SU-DHL-6 (cell line): ENCODE measurements at regions not wholly inside any gene's neighbourhood (a gene's known extent, or its start where the extent isn't known, plus 50 kb on each side); places are given as distances from the start of the nearest gene placed in this dataset.

Experiments
- H2AFZ ChIP-seq: fragments of 200-600 bp; sonication (generic); 2 replicates; pipeline ENCODE4 v1.6.1; 2014; ENCODE audit warnings: low read depth, mild to moderate bottlenecking, moderate library complexity, mixed read lengths, antibody characterized with exemption, low read length; ENCODE audit not compliant: severe bottlenecking
- H3F3A ChIP-seq: fragments of 200-600 bp; shearing (Covaris generic); 2 replicates; pipeline ENCODE4 v1.6.0; 2016; ENCODE audit warnings: antibody characterized with exemption, mild to moderate bottlenecking; ENCODE audit not compliant: insufficient read depth
- H3K27ac ChIP-seq: fragments of 200-600 bp; sonication (generic); 2 replicates; pipeline ENCODE4 v1.5.1; 2016; ENCODE audit warnings: low read depth, mild to moderate bottlenecking, low read length, moderate library complexity, mixed read lengths
- H3K27me3 ChIP-seq: fragments of 200-600 bp; sonication (generic), shearing (Covaris generic); 2 replicates; pipeline ENCODE4 v1.6.0; 2014; ENCODE audit warnings: mild to moderate bottlenecking, low read length
- H3K36me3 ChIP-seq: fragments of 200-600 bp; sonication (generic); 2 replicates; pipeline ENCODE4 v1.6.1; 2014; ENCODE audit warnings: mild to moderate bottlenecking, low read length, mixed read lengths
- H3K4me2 ChIP-seq: fragments of 300-600, 200-600 bp; shearing (Covaris generic), sonication (generic); 2 replicates; pipeline ENCODE4 v1.6.0; 2014; ENCODE audit warnings: low read length, low read depth, mild to moderate bottlenecking; ENCODE audit not compliant: poor library complexity, severe bottlenecking
- H3K4me3 ChIP-seq: fragments of 200-600 bp; sonication (generic); 2 replicates; pipeline ENCODE4 v1.5.1; 2014; ENCODE audit warnings: antibody characterized with exemption, low read length, mild to moderate bottlenecking, mixed read lengths; ENCODE audit not compliant: insufficient read depth, poor library complexity, severe bottlenecking
- H3K79me2 ChIP-seq: fragments of 200-600 bp; sonication (generic); 2 replicates; pipeline ENCODE4 v1.6.1; 2014; ENCODE audit warnings: mild to moderate bottlenecking, low read length, moderate library complexity; ENCODE audit not compliant: insufficient read depth
- H3K9ac ChIP-seq: fragments of 200-600 bp; sonication (generic); 2 replicates; pipeline ENCODE4 v1.7.0; 2014; ENCODE audit warnings: mild to moderate bottlenecking, low read length
- H3K9me2 ChIP-seq: fragments of 200-600 bp; sonication (generic); replicated peaks from 2 replicates; pipeline ENCODE4 v1.6.1; 2014; ENCODE audit warnings: low read length; ENCODE audit not compliant: insufficient read depth
- H3K9me3 ChIP-seq: fragments of 200-600 bp; sonication (generic); 2 replicates; pipeline ENCODE4 v1.6.1; 2014; ENCODE audit warnings: low read length, mixed read lengths; ENCODE audit not compliant: insufficient read depth
- H4K20me1 ChIP-seq: fragments of 200-600 bp; sonication (generic); 2 replicates; pipeline ENCODE4 v1.6.1; 2014; ENCODE audit warnings: low read depth, mild to moderate bottlenecking, antibody characterized with exemption, low read length, moderate library complexity, mixed read lengths
- EZH2phosphoT487 ChIP-seq: fragments of 200-600 bp; sonication (generic), shearing (Covaris generic); conservative IDR thresholded peaks from 2 replicates; pipeline ENCODE4 v1.6.1; 2018; ENCODE audit warnings: mild to moderate bottlenecking, antibody characterized with exemption, low read length, moderate library complexity, mixed read lengths
- TF ChIP-seq, protein P1 (sequence below): fragments of 200-600 bp; sonication (generic); IDR thresholded peaks from one replicate; pipeline ENCODE4 v1.5.1; 2017; ENCODE audit warnings: antibody characterized with exemption, mild to moderate bottlenecking, low read length, moderate library complexity; ENCODE audit not compliant: insufficient read depth, poor library complexity, severe bottlenecking

DNA sequence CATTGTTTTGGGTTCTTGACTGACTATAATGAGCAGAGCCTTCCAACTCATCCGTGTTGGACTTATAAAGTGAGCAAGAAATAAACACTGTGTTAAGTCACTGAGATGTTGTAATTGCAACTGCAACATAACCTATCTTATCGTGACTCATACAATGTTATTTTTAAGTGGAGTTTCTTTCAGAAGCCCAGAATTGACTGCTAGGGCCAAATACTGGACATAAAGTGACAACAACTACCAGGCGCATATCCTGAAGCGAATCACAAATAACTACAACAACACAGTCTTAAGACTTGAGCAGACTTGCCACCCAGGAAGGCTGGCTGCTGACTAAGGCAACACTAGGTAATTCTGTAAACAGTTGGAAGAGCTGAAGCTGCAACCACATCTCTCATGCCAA lies 326.6 kb downstream of the COL12A1 start:
- H3K4me3 ChIP-seq = no peak overlapping the region
- no peaks in the 10 kb centered on the region for H3K9me3 ChIP-seq
- no peaks in the 10 kb centered on the region for H3K36me3 ChIP-seq
- H2AFZ ChIP-seq = no peak overlapping the region
- H3K79me2 ChIP-seq = no peaks in the 10 kb centered on the region
- no peaks in the 10 kb centered on the region for H3K27me3 ChIP-seq
- no peaks in the 10 kb centered on the region for H3F3A ChIP-seq
- no peak overlapping the region for H3K9ac ChIP-seq
- TF ChIP-seq, protein P1, sequence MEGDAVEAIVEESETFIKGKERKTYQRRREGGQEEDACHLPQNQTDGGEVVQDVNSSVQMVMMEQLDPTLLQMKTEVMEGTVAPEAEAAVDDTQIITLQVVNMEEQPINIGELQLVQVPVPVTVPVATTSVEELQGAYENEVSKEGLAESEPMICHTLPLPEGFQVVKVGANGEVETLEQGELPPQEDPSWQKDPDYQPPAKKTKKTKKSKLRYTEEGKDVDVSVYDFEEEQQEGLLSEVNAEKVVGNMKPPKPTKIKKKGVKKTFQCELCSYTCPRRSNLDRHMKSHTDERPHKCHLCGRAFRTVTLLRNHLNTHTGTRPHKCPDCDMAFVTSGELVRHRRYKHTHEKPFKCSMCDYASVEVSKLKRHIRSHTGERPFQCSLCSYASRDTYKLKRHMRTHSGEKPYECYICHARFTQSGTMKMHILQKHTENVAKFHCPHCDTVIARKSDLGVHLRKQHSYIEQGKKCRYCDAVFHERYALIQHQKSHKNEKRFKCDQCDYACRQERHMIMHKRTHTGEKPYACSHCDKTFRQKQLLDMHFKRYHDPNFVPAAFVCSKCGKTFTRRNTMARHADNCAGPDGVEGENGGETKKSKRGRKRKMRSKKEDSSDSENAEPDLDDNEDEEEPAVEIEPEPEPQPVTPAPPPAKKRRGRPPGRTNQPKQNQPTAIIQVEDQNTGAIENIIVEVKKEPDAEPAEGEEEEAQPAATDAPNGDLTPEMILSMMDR = no peak
- TF ChIP-seq EZH2phosphoT487 = no peak
- no peak overlapping the region for H3K4me2 ChIP-seq
- H4K20me1 ChIP-seq = no peaks in the 10 kb centered on the region
- no peak overlapping the region for H3K27ac ChIP-seq
- no peaks in the 10 kb centered on the region for H3K9me2 ChIP-seq

DNA sequence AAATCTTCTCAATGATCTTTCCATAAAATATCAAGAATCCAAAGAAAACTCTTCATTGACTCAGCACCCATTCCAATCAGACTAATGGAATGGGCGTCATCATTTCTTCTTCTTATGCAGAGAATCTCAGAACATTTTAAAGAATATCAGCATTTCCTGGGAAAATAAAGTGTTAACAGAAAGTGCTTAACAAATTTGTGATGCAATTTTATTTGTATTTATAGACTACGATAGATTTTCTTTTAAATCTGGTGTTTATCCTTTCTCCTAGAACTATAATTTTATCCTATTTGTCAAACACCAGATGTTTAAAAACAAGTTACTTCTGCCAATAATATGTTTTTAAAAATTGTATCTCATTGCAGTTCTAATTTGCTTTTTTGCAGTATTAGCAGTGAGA lies 330.7 kb downstream of the COL12A1 start:
- H3F3A ChIP-seq = no peaks in the 10 kb centered on the region
- no peak overlapping the region for H2AFZ ChIP-seq
- no peak overlapping the region for H3K4me2 ChIP-seq
- no peak overlapping the region for H3K9ac ChIP-seq
- H3K9me2 ChIP-seq = no peaks in the 10 kb centered on the region
- no peaks in the 10 kb centered on the region for H3K9me3 ChIP-seq
- H3K27me3 ChIP-seq = no peaks in the 10 kb centered on the region
- no peaks in the 10 kb centered on the region for H3K79me2 ChIP-seq
- no peaks in the 10 kb centered on the region for H3K36me3 ChIP-seq
- no peaks in the 10 kb centered on the region for H4K20me1 ChIP-seq
- no peak overlapping the region for H3K27ac ChIP-seq
- no peak overlapping the region for H3K4me3 ChIP-seq
- TF ChIP-seq EZH2phosphoT487 = no peak
- TF ChIP-seq, protein P1 = no peak

DNA sequence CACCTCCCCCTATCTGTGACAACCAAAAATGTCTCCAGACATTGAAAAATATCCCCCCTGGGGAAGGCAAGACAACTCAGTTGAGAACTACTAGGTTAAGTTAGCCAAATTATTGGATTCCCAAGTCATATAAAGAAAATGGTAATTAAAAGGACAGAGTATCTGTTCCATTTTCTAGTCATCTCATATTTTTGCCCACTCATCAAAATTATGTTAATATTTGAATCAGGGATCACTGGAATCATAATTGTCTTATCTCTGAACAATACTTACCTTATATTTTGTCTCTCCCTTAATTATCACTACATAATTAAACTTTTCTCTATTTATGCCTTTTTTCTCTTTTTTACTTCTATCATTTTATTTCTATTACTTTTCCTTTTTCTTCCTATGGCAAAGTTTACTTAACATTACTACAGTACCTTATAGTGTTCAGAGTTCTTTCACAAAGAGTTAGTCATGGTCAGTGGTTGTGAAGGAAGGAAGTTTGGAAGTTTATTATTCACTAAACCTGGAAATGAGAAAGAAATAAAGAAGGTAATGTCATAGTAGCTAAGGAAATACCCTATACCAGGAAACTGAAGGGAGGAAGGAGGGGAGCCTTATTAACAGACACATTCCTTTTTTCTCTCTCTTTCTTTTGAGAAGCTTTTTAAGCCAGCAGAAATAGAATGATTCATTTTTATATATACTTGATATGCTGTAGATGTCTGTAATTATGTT lies 332.9 kb downstream of the COL12A1 start:
- H3K9ac ChIP-seq = no peak overlapping the region
- no peak overlapping the region for H3K4me2 ChIP-seq
- no peak overlapping the region for H3K4me3 ChIP-seq
- H2AFZ ChIP-seq = no peak overlapping the region
- no peaks in the 10 kb centered on the region for H3F3A ChIP-seq
- H3K9me2 ChIP-seq = no peaks in the 10 kb centered on the region
- no peaks in the 10 kb centered on the region for H4K20me1 ChIP-seq
- no peaks in the 10 kb centered on the region for H3K9me3 ChIP-seq
- no peaks in the 10 kb centered on the region for H3K36me3 ChIP-seq
- TF ChIP-seq, protein P1 = no peak
- TF ChIP-seq EZH2phosphoT487 = no peak
- no peak overlapping the region for H3K27ac ChIP-seq
- H3K27me3 ChIP-seq = no peaks in the 10 kb centered on the region
- no peaks in the 10 kb centered on the region for H3K79me2 ChIP-seq
